Activated CD8-positive, alpha-beta T cell treated with anti-CD3 and anti-CD28 coated beads for 36 hours (primary cell): ENCODE measurements at regions not wholly inside any gene's neighbourhood (a gene's known extent, or its start where the extent isn't known, plus 50 kb on each side); places are given as distances from the start of the nearest gene placed in this dataset.
"Not testable (repeated sequence)": the region's sequence is repeated elsewhere in the genome, so short reads cannot be mapped to it uniquely, and the experiment has no call there.

Experiments used
- ATAC-seq: fragments of 200-7000 bp; cut with Tn5 transposase; one replicate; pipeline ENCODE4 v1.10.0; 2021; ENCODE audit warnings: mild to moderate bottlenecking, moderate library complexity
- CTCF ChIA-PET: fragments of 350-600 bp; sonication (Branson Sonifier 250); formaldehyde crosslinking; loops from one replicate; lab custom pipeline; 2021; ENCODE audit warnings: antibody characterized with exemption; lab: Charles Lee
- POLR2A ChIA-PET: fragments of 350-600 bp; sonication (Branson Sonifier 250); formaldehyde crosslinking; loops from one replicate; lab custom pipeline; 2021; ENCODE audit warnings: antibody characterized with exemption; lab: Charles Lee
- DNase-seq: peaks from one replicate; pipeline ENCODE4 v3.0.0-alpha.2; 2020
- H3K27ac Mint-ChIP-seq: one replicate; pipeline ENCODE4 v1.8.0; 2021; ENCODE audit warnings: mild to moderate bottlenecking, mixed read lengths
- H3K27me3 Mint-ChIP-seq: one replicate; pipeline ENCODE4 v1.8.0; 2021; ENCODE audit warnings: mixed read lengths
- H3K36me3 Mint-ChIP-seq: one replicate; pipeline ENCODE4 v1.8.0; 2021; ENCODE audit warnings: low read depth, mixed read lengths
- H3K4me1 Mint-ChIP-seq: one replicate; pipeline ENCODE4 v1.8.0; 2021; ENCODE audit warnings: low read depth, mixed read lengths
- H3K4me3 Mint-ChIP-seq: one replicate; pipeline ENCODE4 v1.8.0; 2021; ENCODE audit warnings: mild to moderate bottlenecking, moderate library complexity, mixed read lengths
- H3K9me3 Mint-ChIP-seq: one replicate; pipeline ENCODE4 v1.8.0; 2021; ENCODE audit warnings: mixed read lengths
- intact Hi-C: fragments of 100-400 bp; cut with micrococcal nuclease; formaldehyde crosslinking; loops from one replicate; pipeline ENCODE4 v1.10.0; 2022
- TF ChIP-seq, protein P1 (sequence below): fragments of 200-600 bp; IDR thresholded peaks from one replicate; pipeline ENCODE4 v1.8.0; 2022; ENCODE audit warnings: antibody characterized with exemption, mild to moderate bottlenecking

DNA sequence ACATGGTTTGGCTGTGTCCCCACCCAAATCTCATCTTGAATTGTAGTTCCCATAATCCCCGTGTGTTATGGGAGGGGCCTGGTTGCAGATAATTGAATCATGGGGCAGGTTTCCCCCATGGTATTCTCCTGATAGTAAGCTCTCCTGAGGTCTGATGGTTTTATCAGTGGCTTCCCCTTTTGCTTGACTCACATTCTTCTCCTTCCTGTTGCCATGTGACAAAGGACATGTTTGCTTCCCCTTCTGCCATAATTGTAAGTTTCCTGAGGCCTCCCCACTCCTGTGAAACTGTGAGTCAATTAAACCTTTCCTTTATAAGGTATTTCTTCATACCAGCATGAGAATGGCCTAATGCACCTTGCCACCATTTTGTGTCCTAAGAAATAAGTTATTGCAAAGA, 415.0 kb downstream of the COL11A1 start:
- no peaks in the 10 kb centered on the region for H3K27me3 Mint-ChIP-seq
- DNase-seq, result no peak
- POLR2A ChIA-PET, result no interaction called here
- TF ChIP-seq, protein P1, sequence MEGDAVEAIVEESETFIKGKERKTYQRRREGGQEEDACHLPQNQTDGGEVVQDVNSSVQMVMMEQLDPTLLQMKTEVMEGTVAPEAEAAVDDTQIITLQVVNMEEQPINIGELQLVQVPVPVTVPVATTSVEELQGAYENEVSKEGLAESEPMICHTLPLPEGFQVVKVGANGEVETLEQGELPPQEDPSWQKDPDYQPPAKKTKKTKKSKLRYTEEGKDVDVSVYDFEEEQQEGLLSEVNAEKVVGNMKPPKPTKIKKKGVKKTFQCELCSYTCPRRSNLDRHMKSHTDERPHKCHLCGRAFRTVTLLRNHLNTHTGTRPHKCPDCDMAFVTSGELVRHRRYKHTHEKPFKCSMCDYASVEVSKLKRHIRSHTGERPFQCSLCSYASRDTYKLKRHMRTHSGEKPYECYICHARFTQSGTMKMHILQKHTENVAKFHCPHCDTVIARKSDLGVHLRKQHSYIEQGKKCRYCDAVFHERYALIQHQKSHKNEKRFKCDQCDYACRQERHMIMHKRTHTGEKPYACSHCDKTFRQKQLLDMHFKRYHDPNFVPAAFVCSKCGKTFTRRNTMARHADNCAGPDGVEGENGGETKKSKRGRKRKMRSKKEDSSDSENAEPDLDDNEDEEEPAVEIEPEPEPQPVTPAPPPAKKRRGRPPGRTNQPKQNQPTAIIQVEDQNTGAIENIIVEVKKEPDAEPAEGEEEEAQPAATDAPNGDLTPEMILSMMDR, result no peak
- peaks cover 4% of the 10 kb centered on the region for H3K9me3 Mint-ChIP-seq
- H3K4me3 Mint-ChIP-seq, result no peak overlapping the region
- intact Hi-C loops, result no loop called here
- H3K4me1 Mint-ChIP-seq, result no peaks in the 10 kb centered on the region
- no peaks in the 10 kb centered on the region for H3K36me3 Mint-ChIP-seq
- CTCF ChIA-PET, result no interaction called here
- ATAC-seq, result no peak
- no peak overlapping the region for H3K27ac Mint-ChIP-seq

DNA sequence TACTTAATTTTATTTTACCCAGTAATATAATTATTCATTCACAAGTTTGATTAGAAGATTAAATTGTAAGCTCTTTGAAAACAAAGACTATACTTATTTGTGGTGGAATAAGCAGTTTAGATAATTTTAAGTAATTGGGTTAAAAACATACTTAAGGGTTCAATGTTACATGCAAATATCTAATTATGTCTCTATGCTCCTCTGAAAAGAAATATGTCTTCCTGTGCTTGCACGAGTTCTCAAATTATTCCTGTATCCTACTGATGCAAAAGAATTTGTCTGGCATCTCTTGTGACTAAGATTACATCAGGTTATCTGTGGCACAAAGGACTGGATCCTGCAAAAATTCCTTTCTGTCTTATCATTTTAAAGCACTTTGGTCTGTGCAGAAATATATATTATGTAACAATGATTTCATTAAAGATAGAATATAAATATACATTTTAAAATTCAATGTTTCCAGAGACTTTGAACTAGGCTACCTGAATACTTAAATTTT, 416.7 kb downstream of the COL11A1 start:
- Mint-ChIP-seq H3K4me1 (no peaks in the 10 kb centered on the region), H3K9me3 (peaks cover 4% of the 10 kb centered on the region), H3K27ac (no peak overlapping the region), H3K4me3 (no peak overlapping the region), H3K27me3 (no peaks in the 10 kb centered on the region), H3K36me3 (no peaks in the 10 kb centered on the region)
- CTCF ChIA-PET, result no interaction called here
- POLR2A ChIA-PET, result no interaction called here
- intact Hi-C loops, result no loop called here
- ATAC-seq, result no peak
- TF ChIP-seq, protein P1, result no peak
- no peak for DNase-seq

DNA sequence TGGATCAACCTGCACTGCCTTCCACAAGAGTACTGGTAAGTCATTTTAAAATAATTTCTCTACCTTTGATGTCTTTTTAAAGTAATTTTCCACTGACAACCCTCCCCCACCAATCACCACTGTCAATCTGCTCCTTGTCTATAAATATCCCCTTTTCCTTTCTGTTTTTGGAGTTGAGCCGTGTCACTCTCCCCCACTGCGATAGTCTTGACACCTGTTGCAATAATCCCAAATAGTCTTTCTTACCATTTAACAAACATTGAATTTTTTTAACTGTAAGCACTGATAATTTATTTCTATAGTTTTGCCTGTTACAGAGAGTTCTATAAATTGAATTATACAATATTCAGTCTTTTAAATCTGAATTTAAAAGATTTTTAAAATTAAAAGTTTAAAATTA, 420.9 kb downstream of the COL11A1 start:
- intact Hi-C loops, result no loop called here
- no peaks in the 10 kb centered on the region for H3K9me3 Mint-ChIP-seq

DNA sequence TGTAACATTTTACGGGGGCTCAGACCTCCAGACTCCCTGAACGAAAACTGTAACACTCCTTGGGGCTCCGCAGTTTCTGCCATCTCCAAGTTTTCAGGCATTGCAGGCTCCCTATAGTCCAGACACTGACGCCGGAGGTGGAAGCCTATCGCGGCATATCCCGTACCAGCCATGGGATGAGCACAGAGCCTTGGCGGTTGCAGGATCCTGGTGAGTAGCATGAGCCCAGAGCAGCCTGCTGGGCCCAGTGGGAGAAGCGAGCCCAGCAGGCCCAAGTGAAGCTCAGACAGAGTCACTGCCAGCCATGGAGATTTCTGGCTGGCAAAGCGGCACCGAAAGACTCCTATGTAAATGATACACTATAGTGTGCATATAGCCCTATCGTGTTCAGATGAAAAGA, 446.8 kb downstream of the COL11A1 start:
- intact Hi-C loops, result no loop called here
- H3K27ac Mint-ChIP-seq, result no peak overlapping the region
- ChIA-PET CTCF (no interaction called here), POLR2A (no interaction called here)
- H3K36me3 Mint-ChIP-seq, result no peaks in the 10 kb centered on the region
- no peak overlapping the region for H3K4me3 Mint-ChIP-seq
- ATAC-seq, result no peak
- TF ChIP-seq, protein P1, result no peak
- H3K27me3 Mint-ChIP-seq, result no peaks in the 10 kb centered on the region
- peaks cover 2% of the 10 kb centered on the region for H3K9me3 Mint-ChIP-seq
- no peaks in the 10 kb centered on the region for H3K4me1 Mint-ChIP-seq
- DNase-seq, result no peak

More for the DNA sequence above, 420.9 kb downstream of the COL11A1 start:
- Mint-ChIP-seq H3K36me3 (no peaks in the 10 kb centered on the region), H3K4me3 (no peak overlapping the region), H3K4me1 (no peaks in the 10 kb centered on the region), H3K27me3 (no peaks in the 10 kb centered on the region), H3K27ac (no peak overlapping the region)
- ATAC-seq (no peak), DNase-seq (no peak)
- ChIA-PET CTCF (no interaction called here), POLR2A (no interaction called here)
- TF ChIP-seq, protein P1, result no peak

DNA sequence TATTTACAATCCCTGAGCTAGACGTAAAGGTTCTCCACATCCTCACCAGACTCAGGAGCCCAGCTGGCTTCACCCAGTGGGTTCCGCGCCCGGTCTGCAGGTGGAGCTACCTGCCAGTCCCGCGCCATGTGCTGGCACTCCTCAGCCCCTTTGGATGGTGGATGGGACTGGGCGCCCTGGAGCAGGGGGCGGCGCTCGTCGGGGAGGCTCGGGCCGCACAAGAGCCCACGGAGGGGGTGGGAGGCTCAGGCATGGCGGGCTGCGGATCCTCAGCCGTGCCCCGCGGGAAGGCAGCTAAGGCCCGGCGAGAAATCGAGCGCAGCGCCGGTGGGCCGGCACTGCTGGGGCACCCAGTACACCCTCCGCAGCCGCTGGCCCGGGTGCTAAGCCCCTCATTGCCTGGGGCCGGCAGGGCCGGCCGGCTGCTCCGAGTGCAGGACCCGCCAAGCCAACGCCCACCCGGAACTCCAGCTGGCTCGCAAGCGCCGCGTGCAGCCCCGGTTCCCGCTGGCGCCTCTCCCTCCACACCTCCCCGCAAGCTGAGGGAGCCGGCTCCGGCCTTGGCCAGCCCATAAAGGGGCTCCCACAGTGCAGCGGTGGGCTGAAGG, 448.3 kb downstream of the COL11A1 start:
- H3K27me3 Mint-ChIP-seq, ATAC-seq, H3K4me3 Mint-ChIP-seq, POLR2A ChIA-PET, H3K27ac Mint-ChIP-seq, CTCF ChIA-PET, intact Hi-C loops, H3K36me3 Mint-ChIP-seq, H3K9me3 Mint-ChIP-seq, H3K4me1 Mint-ChIP-seq, DNase-seq: not testable (repeated sequence)
